Dendritic cell treated with granulocyte-macrophage colony-stimulating factor and Interleukin-4, amounts not matched to agents 40 ng/mL and 50 ng/mL, for 4 days (primary cell): ENCODE measurements at regions not wholly inside any gene's neighbourhood (a gene's known extent, or its start where the extent isn't known, plus 50 kb on each side); places are given as distances from the start of the nearest gene placed in this dataset.
A peak's percentile ranks its signal among the peaks of the same experiment; 100 is the strongest.
"Not testable (repeated sequence)": the region's sequence is repeated elsewhere in the genome, so short reads cannot be mapped to it uniquely, and the experiment has no call there.

Experiments used
- H3K27ac Mint-ChIP-seq: one replicate; pipeline ENCODE4 v1.8.0; 2022; ENCODE audit warnings: mild to moderate bottlenecking, mixed read lengths
- H3K27me3 Mint-ChIP-seq: one replicate; pipeline ENCODE4 v1.8.0; 2022; ENCODE audit warnings: mild to moderate bottlenecking, mixed read lengths
- H3K36me3 Mint-ChIP-seq: one replicate; pipeline ENCODE4 v1.8.0; 2022; ENCODE audit warnings: low read depth, mixed read lengths
- H3K4me1 Mint-ChIP-seq: one replicate; pipeline ENCODE4 v1.8.0; 2022; ENCODE audit warnings: low read depth, mixed read lengths
- H3K4me3 Mint-ChIP-seq: one replicate; pipeline ENCODE4 v1.8.0; 2022; ENCODE audit warnings: mild to moderate bottlenecking, moderate library complexity, mixed read lengths
- H3K9me3 Mint-ChIP-seq: one replicate; pipeline ENCODE4 v1.8.0; 2022; ENCODE audit warnings: mixed read lengths
- intact Hi-C: fragments of 100-400 bp; cut with micrococcal nuclease; formaldehyde crosslinking; loops from one replicate; pipeline ENCODE4 v1.15.0; 2022

- Mint-ChIP-seq H3K4me1 (peaks cover 25% of the 10 kb centered on the region), H3K36me3 (no peaks in the 10 kb centered on the region), H3K27me3 (peaks cover 10% of the 10 kb centered on the region), H3K9me3 (no peaks in the 10 kb centered on the region), H3K4me3 (peak overlapping the region; percentile 56), H3K27ac (peak overlapping the region; percentile 83)
- intact Hi-C loops = loop anchor here (1.0 to 10.0 kb wide), 5 partner anchors 41 to 862 kb away; no protein-coding TSS in a partner anchor
Observed at GRCh38 chr4:82268050-82268825, 105.6 kb downstream of the HNRNPD start.

GRCh38 chr4:82267506-82267905 lies 106.3 kb downstream of the HNRNPD start:
- Mint-ChIP-seq H3K27ac (peak overlapping the region; percentile 83), H3K4me1 (peaks cover 25% of the 10 kb centered on the region), H3K27me3 (peaks cover 2% of the 10 kb centered on the region), H3K9me3 (no peaks in the 10 kb centered on the region), H3K4me3 (no peak overlapping the region), H3K36me3 (no peaks in the 10 kb centered on the region)
- intact Hi-C loops = loop anchor here (5.0 to 10.0 kb wide), 4 partner anchors 40 to 425 kb away; no protein-coding TSS in a partner anchor

- Mint-ChIP-seq H3K9me3 (no peaks in the 10 kb centered on the region), H3K27me3 (no peaks in the 10 kb centered on the region), H3K4me1 (peaks cover 25% of the 10 kb centered on the region), H3K27ac (no peak overlapping the region), H3K36me3 (no peaks in the 10 kb centered on the region), H3K4me3 (no peak overlapping the region)
- intact Hi-C loops = loop anchor here (5.0 to 10.0 kb wide), 4 partner anchors 39 to 424 kb away; no protein-coding TSS in a partner anchor
Observed at GRCh38 chr4:82266345-82266744, 107.4 kb downstream of the HNRNPD start.

- H3K4me1 Mint-ChIP-seq = peaks cover 5% of the 10 kb centered on the region
- H3K27me3 Mint-ChIP-seq = no peaks in the 10 kb centered on the region
- no peak overlapping the region for H3K27ac Mint-ChIP-seq
- H3K4me3 Mint-ChIP-seq = no peak overlapping the region
- H3K36me3 Mint-ChIP-seq = no peaks in the 10 kb centered on the region
- no peaks in the 10 kb centered on the region for H3K9me3 Mint-ChIP-seq
- intact Hi-C loops = loop anchor here (10.0 kb wide), 1 partner anchor 346 kb away; no protein-coding TSS in a partner anchor
Observed at GRCh38 chr4:82261084-82261483, 112.7 kb downstream of the HNRNPD start.

- no peak overlapping the region for H3K4me3 Mint-ChIP-seq
- intact Hi-C loops = loop anchor here (10.0 kb wide), 1 partner anchor 346 kb away; no protein-coding TSS in a partner anchor
- H3K36me3 Mint-ChIP-seq = no peaks in the 10 kb centered on the region
- H3K27ac Mint-ChIP-seq = no peak overlapping the region
- no peaks in the 10 kb centered on the region for H3K9me3 Mint-ChIP-seq
- no peaks in the 10 kb centered on the region for H3K27me3 Mint-ChIP-seq
- H3K4me1 Mint-ChIP-seq = peaks cover 5% of the 10 kb centered on the region
Observed at GRCh38 chr4:82260632-82261031, 113.2 kb downstream of the HNRNPD start.

- no peaks in the 10 kb centered on the region for H3K9me3 Mint-ChIP-seq
- H3K27me3 Mint-ChIP-seq = no peaks in the 10 kb centered on the region
- intact Hi-C loops = no loop called here
- no peak overlapping the region for H3K4me3 Mint-ChIP-seq
- H3K27ac Mint-ChIP-seq = no peak overlapping the region
- peaks cover 5% of the 10 kb centered on the region for H3K4me1 Mint-ChIP-seq
- H3K36me3 Mint-ChIP-seq = no peaks in the 10 kb centered on the region
Observed at GRCh38 chr4:82256718-82257117, 117.1 kb downstream of the HNRNPD start.

- intact Hi-C loops = no loop called here
- no peak overlapping the region for H3K27ac Mint-ChIP-seq
- no peak overlapping the region for H3K4me3 Mint-ChIP-seq
- no peaks in the 10 kb centered on the region for H3K9me3 Mint-ChIP-seq
- no peaks in the 10 kb centered on the region for H3K27me3 Mint-ChIP-seq
- peaks cover under 1% of the 10 kb centered on the region for H3K4me1 Mint-ChIP-seq
- H3K36me3 Mint-ChIP-seq = no peaks in the 10 kb centered on the region
Observed at GRCh38 chr4:82255657-82256056, 118.1 kb downstream of the HNRNPD start.

GRCh38 chr4:82248903-82249632 lies 124.7 kb downstream of the HNRNPD start:
- H3K9me3 Mint-ChIP-seq = no peaks in the 10 kb centered on the region
- peaks cover 11% of the 10 kb centered on the region for H3K4me1 Mint-ChIP-seq
- no peak overlapping the region for H3K4me3 Mint-ChIP-seq
- H3K36me3 Mint-ChIP-seq = no peaks in the 10 kb centered on the region
- H3K27me3 Mint-ChIP-seq = no peaks in the 10 kb centered on the region
- no peak overlapping the region for H3K27ac Mint-ChIP-seq
- intact Hi-C loops = no loop called here

GRCh38 chr4:82247629-82248028 lies 126.2 kb downstream of the HNRNPD start:
- no peak overlapping the region for H3K4me3 Mint-ChIP-seq
- intact Hi-C loops = no loop called here
- no peaks in the 10 kb centered on the region for H3K9me3 Mint-ChIP-seq
- no peaks in the 10 kb centered on the region for H3K36me3 Mint-ChIP-seq
- H3K27ac Mint-ChIP-seq = no peak overlapping the region
- peaks cover 16% of the 10 kb centered on the region for H3K4me1 Mint-ChIP-seq
- H3K27me3 Mint-ChIP-seq = no peaks in the 10 kb centered on the region

GRCh38 chr4:82247171-82247570 lies 126.6 kb downstream of the HNRNPD start:
- intact Hi-C loops = no loop called here
- Mint-ChIP-seq H3K9me3 (no peaks in the 10 kb centered on the region), H3K4me1 (peaks cover 16% of the 10 kb centered on the region), H3K27me3 (no peaks in the 10 kb centered on the region), H3K27ac (no peak overlapping the region), H3K4me3 (no peak overlapping the region), H3K36me3 (no peaks in the 10 kb centered on the region)

- no peaks in the 10 kb centered on the region for H3K9me3 Mint-ChIP-seq
- no peak overlapping the region for H3K27ac Mint-ChIP-seq
- no peak overlapping the region for H3K4me3 Mint-ChIP-seq
- H3K4me1 Mint-ChIP-seq = peaks cover 10% of the 10 kb centered on the region
- peaks cover 2% of the 10 kb centered on the region for H3K27me3 Mint-ChIP-seq
- H3K36me3 Mint-ChIP-seq = no peaks in the 10 kb centered on the region
- intact Hi-C loops = no loop called here
Observed at GRCh38 chr4:82241534-82241933, 132.3 kb downstream of the HNRNPD start.

- no peaks in the 10 kb centered on the region for H3K36me3 Mint-ChIP-seq
- H3K27me3 Mint-ChIP-seq = peaks cover 2% of the 10 kb centered on the region
- peak overlapping the region; percentile 1 for H3K27ac Mint-ChIP-seq
- peaks cover 10% of the 10 kb centered on the region for H3K4me1 Mint-ChIP-seq
- intact Hi-C loops = no loop called here
- no peaks in the 10 kb centered on the region for H3K9me3 Mint-ChIP-seq
- no peak overlapping the region for H3K4me3 Mint-ChIP-seq
Observed at GRCh38 chr4:82240410-82240809, 133.4 kb downstream of the HNRNPD start.

- H3K36me3 Mint-ChIP-seq, H3K4me1 Mint-ChIP-seq, H3K4me3 Mint-ChIP-seq, intact Hi-C loops, H3K27me3 Mint-ChIP-seq, H3K27ac Mint-ChIP-seq, H3K9me3 Mint-ChIP-seq: not testable (repeated sequence)
Observed at GRCh38 chr4:82237142-82237541, 136.6 kb downstream of the HNRNPD start.

- Mint-ChIP-seq H3K9me3 (peaks cover 8% of the 10 kb centered on the region), H3K36me3 (no peaks in the 10 kb centered on the region), H3K4me1 (peaks cover 2% of the 10 kb centered on the region), H3K27ac (no peak overlapping the region), H3K27me3 (peaks cover 2% of the 10 kb centered on the region), H3K4me3 (no peak overlapping the region)
- intact Hi-C loops = no loop called here
Observed at GRCh38 chr4:82235346-82235745, 138.4 kb downstream of the HNRNPD start.
